Effector CD4-positive, alpha-beta T cell (primary cell): ENCODE measurements at regions not wholly inside any gene's neighbourhood (a gene's known extent, or its start where the extent isn't known, plus 50 kb on each side); places are given as distances from the start of the nearest gene placed in this dataset.
A peak's percentile ranks its signal among the peaks of the same experiment; 100 is the strongest.
"Not testable (repeated sequence)": the region's sequence is repeated elsewhere in the genome, so short reads cannot be mapped to it uniquely, and the experiment has no call there.

ENCODE experiments used
- DNase-seq: peaks from one replicate; pipeline ENCODE4 v3.0.0-alpha.2; 2020

- no peak for DNase-seq
These were observed 161.5 kb upstream of the C2CD4B start for GRCh38 chr15:62326460-62327011.

- DNase-seq, result no peak
These were observed 162.3 kb upstream of the C2CD4B start for GRCh38 chr15:62327406-62327805.

- DNase-seq, result not testable (repeated sequence)
These were observed 167.4 kb upstream of the C2CD4B start for GRCh38 chr15:62332472-62332871.

- DNase-seq, result no peak
These were observed 169.5 kb upstream of the C2CD4B start for GRCh38 chr15:62334536-62334935.

- DNase-seq, result no peak
These were observed 172.8 kb upstream of the C2CD4B start for GRCh38 chr15:62337934-62338333.

- DNase-seq, result no peak
These were observed 173.4 kb upstream of the C2CD4B start for GRCh38 chr15:62338497-62338896.

GRCh38 chr15:62342959-62343358 lies 177.9 kb upstream of the C2CD4B start:
- DNase-seq, result no peak

GRCh38 chr15:62343397-62343796 lies 178.3 kb upstream of the C2CD4B start:
- DNase-seq, result no peak

- DNase-seq, result peak; percentile 22
These were observed 179.9 kb upstream of the C2CD4B start for GRCh38 chr15:62344806-62345539.

- no peak for DNase-seq
These were observed 181.1 kb upstream of the C2CD4B start for GRCh38 chr15:62346168-62346567.

GRCh38 chr15:62348118-62348517 lies 183.0 kb upstream of the C2CD4B start:
- DNase-seq, result no peak

GRCh38 chr15:62348623-62349022 lies 183.5 kb upstream of the C2CD4B start:
- no peak for DNase-seq

- DNase-seq, result no peak
These were observed 187.7 kb upstream of the C2CD4B start for GRCh38 chr15:62352817-62353216.

- DNase-seq, result no peak
These were observed 192.3 kb upstream of the C2CD4B start for GRCh38 chr15:62357431-62357830.

- DNase-seq, result no peak
These were observed 194.3 kb upstream of the C2CD4B start for GRCh38 chr15:62359416-62359815.

- DNase-seq, result no peak
These were observed 195.4 kb upstream of the C2CD4B start for GRCh38 chr15:62360332-62361097.

GRCh38 chr15:62362144-62362543 lies 197.1 kb upstream of the C2CD4B start:
- no peak for DNase-seq

- DNase-seq, result no peak
These were observed 197.5 kb upstream of the C2CD4B start for GRCh38 chr15:62362608-62363007.

GRCh38 chr15:62363913-62364312 lies 198.8 kb upstream of the C2CD4B start:
- DNase-seq, result no peak

- DNase-seq, result no peak
These were observed 200.8 kb upstream of the C2CD4B start for GRCh38 chr15:62365795-62366442.

- DNase-seq, result no peak
These were observed 204.4 kb upstream of the C2CD4B start for GRCh38 chr15:62369454-62369853.

GRCh38 chr15:62371683-62372082 lies 206.6 kb upstream of the C2CD4B start:
- not testable (repeated sequence) for DNase-seq

GRCh38 chr15:62377736-62378480 lies 212.8 kb upstream of the C2CD4B start:
- no peak for DNase-seq
